Stimulated activated CD4-positive, alpha-beta T cell treated with anti-CD3 and anti-CD28 coated beads, Interleukin-1b, Interleukin-23, amount 100 ng/mL, for 24 hours (primary cell): ENCODE measurements at regions not wholly inside any gene's neighbourhood (a gene's known extent, or its start where the extent isn't known, plus 50 kb on each side); places are given as distances from the start of the nearest gene placed in this dataset.

Experiments used
- DNase-seq, 4 experiments: peaks; one replicate each; pipeline ENCODE4 v3.0.0-alpha.2; 2020; ENCODE audit warnings: low read depth in 4 of 4, low spot score in 1 of 4

DNA sequence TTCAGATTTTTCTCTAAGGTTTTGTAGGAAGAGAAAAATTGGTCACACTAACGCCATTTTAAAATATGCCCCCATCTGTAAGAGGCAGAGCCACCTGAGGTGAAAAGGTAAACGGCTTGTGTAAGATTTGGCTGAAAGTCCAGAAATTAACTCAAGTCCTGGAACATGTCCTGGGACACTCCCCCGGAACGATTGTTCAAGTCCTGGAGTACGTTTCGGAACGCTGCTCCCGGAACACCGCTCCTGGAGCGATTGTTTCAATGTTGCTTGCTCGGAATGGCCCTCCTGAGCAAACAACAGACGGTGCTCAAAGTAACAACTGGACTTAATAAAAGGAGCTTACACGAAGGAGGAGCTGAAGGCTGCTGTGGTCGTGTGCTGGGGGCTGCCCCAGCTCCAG is 796.5 kb upstream of the SLIT2 start:
- DNase-seq, result no peak

DNA sequence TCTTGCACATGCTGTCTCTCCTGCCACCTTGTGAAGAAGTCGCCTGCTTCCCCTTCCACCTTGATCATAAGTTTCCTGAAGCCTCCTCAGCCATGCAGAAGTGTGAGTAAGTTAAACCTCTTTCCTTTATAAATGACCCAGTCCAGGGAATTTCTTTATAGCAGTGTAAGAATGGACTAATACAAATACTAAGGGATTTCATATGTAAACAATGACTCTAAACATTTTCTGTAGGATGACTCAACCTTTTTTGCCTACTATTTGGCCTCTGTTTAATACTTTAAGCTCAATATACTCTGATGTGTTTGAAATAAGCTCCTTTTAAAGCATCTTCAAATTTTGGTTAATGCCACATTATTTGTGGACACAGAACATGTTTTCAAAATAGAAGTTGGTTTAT is 813.5 kb upstream of the SLIT2 start:
- no peak for DNase-seq

DNA sequence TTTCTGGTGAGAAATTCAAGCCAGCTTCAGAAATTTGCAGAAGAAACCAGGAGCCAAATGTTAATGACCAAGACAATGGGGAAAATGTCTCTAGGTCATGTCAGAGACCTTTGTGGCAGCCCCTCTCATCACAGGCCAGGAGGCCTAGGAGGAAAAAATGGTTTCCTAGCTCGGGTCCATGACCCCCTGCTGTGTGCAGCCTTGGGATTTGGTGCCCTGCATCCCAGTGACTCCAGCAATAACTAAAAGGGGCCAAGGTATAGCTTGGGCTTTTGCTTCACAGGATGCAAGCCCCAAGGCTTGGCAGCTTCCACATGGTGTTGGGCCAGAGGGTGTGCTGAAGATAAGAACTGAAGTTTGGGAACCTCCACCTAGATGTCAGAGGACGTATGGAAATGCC is 814.7 kb upstream of the SLIT2 start:
- no peak for DNase-seq

DNA sequence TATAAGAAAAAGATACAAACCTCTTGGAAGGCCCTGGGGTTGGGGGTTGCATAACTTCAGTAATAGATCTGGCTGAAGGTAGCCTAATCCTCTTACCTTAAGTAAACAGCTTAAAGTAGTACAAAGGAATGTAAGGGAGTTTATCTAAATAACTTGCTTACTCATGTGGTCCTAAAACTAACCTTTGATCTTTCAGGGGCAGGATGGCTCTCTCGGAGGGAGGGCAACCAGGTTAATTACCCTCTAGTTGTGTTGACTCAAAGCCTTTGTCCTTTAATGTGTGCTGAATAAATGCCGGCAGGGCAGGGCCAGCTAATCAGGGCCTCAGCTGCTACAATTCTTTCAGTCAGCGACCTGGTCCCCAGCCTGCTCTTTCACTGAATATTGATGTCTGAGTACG is 822.0 kb upstream of the SLIT2 start:
- DNase-seq, result no peak

DNA sequence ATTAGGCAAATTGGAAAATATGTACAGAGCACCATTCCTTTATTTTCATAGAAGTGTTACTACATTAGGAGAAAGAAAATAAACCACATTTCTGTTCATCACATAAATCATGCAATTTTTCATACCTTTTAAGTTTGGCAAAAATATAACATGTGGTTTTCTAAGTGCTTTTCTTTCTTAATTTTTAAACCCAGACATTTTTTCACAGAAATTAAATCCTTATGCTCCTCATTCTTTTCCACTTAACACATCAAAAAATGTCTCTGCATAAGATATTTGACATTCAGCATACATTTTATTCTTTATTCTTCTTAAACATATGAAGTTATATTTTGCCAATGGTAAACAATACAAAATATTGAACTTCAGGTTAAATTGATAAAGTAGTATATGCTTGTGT is 826.6 kb upstream of the SLIT2 start:
- no peak for DNase-seq

DNA sequence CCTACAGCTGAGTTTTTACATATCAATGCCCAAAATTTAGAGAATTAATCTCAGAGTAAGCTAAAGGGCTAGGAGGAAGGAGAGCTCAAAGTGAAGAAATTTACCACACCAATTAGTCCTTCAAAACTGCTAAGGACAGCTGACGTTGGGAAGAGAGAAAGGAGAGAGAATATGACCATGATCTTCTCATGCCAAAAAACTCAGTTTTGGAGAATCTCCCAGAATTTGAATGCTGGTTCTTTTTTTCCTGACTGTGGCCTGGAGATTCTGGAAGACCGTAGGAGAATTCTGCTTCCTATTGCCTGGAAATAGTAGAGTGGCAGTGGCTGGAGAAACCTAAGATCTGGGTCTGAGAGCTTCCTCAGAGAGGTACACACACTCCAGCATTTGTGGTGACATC is 834.4 kb upstream of the SLIT2 start:
- no peak for DNase-seq

DNA sequence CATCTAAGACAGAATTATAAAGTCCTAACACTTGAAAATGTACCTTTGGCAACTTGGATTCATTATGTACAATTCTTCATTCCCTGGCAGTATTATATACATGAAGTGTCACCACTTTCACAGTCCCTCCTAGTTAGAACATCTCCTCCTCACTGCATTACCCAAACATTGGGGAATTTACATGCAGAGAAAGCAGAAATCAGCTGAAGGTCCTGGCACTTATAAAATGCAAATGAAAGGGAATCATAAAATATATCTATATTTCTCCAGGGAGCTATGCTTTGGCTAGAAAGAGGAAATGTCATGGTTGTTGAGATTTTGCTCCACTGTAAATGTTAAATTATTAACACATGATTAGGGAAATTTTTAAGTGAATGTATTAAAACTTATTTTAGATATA is 835.6 kb upstream of the SLIT2 start:
- no peak for DNase-seq

DNA sequence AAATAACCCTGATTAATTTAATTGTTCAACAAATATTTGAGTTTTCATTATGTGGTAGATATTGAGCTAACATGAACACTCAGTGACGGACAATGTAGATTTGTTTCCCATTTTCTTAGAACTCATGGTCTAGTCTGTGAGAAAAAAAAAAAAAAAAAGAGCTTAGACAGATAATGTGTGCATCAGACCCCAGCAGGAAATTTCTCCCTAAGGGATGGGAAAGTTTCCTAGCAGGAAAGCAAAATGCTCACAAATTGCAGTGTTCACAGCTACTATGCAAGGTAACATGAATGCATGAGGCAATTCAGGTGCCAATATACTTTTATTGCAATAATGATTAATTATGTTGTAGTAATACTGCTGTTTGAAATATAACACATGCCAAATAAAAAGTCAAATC is 843.2 kb upstream of the SLIT2 start:
- no peak for DNase-seq

DNA sequence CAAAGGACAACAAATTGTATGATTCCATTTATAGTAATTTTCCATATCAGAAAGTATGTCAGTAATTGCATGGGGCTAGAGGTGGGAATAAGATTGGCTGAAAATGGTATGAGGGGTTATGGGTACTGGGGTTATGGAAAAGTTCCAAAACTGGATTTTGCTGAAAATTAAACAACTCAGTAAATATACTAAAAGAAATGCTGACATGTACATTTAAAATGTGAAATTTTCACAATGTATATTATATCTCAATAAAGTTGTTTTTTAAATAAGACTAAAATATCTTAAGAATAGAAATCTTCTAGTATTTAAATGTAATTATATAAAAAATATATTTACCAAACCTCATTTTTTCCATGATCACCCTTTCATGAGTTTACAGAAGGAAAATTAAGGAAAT is 844.9 kb upstream of the SLIT2 start:
- DNase-seq, result no peak

DNA sequence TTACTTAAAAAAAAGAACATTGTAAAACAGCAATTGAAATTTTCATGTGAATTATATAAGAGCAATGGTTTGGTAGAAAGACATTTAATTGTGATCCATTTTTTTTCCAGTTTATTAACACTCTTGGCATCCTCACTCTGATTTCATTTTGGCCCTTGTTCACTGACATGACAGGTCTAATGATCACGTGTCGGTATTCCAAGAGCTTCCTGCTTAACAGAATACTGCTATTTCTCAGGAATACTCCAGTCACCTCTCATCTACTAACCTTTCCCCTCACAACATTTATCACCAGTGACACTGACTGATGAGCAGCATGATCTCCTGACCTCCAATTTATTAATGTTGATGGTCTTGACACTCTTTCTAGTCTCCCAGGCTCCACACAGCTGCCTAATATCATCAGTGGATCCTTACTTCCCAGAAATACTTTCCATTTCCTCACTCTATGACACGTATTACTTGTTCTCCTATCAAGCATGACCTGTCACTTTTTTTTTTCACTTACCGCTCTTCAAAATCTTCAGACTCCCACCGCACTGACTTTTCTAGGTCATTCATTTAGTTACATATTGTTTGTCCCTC is 847.8 kb upstream of the SLIT2 start:
- no peak for DNase-seq

DNA sequence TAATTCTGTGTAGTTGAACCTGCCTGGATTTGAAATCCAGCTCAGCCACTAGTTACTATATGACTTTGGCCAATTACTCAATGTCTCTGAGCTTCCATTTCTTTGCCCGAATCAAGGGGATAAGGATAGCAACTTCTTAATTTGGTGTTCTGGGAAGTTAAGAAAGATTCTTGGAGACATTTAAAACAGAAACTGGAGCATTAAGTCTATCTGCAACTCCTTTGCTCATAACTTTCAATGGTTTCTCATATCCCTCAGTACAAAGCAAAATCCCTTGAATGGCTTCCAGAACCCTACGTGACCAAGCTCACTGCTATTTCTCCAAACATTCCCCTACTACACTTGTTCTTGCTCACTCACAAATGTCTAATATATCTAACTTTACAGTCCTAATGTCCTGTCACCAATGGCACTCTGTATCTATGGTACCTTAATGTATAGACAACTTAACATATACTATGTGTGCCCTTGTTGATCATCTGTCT is 849.1 kb upstream of the SLIT2 start:
- DNase-seq, result no peak

DNA sequence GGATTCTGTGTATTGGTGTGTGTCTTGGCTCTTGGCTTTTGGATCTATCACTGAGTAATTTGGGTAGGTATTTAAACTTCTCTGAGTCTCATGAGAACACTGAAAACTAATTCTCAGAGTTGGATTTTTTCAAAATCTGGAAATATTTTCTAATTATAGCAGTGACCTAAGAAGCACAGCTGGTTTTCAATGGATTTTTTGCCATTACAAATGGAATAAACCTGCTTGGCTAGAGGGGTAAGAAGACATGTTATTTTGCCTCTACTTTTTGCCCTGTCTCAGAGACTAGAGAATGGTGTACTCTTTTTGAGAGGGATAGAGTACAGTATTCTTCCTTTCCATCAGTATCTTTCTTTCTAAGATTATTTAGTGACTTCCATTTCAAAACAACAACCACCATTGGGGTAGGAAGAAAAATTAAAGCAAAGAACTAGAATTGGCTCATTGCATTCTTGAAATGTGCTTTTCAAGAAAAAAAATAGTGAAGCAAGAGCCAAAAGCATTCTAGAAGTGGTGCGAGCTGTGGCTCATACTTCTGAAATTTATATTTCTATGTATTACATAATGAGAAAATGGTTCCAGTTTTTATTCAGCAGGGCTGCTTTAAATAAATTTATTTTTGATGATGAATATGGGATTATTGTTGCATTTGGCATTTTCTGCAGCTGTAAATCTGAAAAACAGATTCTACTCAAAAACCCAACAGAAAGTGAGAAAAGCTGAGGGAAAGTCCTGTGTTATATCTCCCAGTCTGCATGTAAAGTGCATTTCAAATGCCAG is 850.2 kb upstream of the SLIT2 start:
- no peak for DNase-seq

DNA sequence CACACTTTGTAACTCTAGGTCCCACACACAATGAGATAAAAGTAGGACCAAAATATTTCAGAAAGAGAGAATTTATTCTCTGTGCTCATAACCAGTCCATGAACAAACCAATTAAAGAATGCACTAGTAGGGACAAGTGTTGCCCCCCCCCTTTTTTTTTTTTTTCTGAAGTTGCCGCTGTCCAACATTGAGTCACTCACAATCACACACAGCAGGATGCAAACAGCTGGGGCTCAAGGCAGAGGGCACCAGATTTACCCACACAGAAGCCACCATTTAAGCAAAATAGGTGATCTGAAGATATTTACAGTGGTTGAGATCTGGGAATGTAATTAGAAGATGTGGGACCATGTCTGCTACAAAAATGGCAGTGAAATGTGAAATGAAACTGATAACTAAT is 850.9 kb upstream of the SLIT2 start:
- DNase-seq, result no peak

DNA sequence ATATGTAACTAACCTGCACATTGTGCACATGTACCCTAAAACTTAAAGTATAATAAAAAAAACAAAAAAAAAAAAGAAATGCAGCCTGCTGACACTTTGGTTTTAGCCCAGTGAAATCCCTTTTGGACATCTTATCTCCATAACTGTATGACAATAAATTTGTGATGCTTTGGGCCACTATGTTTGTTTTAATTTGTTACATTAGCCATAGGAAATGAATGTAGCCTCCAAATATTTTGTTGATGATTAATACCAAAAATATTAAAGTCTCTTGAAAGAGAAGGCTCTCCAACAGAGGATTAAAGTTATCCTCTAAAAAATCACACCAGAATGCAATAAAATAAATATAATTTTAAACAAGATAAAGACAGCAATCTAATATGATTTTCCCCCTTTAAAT is 852.7 kb upstream of the SLIT2 start:
- no peak for DNase-seq

DNA sequence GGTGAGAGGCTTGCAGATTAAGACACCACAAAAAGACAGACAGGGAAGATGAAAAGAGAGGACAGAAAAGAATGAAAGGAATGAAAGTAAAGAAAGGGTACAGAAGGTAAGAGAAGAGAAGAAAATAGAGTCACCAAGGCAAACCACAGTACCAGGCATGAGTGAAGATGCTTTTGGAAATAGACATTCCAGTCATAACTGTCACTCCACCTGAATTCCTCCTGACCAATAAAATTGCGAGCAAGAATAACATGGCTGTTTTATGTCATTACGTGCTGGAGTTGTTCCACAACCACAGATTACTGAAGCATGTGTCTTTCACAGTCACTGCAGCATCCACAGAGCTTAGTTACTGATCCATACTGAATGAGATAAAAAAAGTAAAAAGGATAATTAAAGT is 864.9 kb upstream of the SLIT2 start:
- no peak for DNase-seq

DNA sequence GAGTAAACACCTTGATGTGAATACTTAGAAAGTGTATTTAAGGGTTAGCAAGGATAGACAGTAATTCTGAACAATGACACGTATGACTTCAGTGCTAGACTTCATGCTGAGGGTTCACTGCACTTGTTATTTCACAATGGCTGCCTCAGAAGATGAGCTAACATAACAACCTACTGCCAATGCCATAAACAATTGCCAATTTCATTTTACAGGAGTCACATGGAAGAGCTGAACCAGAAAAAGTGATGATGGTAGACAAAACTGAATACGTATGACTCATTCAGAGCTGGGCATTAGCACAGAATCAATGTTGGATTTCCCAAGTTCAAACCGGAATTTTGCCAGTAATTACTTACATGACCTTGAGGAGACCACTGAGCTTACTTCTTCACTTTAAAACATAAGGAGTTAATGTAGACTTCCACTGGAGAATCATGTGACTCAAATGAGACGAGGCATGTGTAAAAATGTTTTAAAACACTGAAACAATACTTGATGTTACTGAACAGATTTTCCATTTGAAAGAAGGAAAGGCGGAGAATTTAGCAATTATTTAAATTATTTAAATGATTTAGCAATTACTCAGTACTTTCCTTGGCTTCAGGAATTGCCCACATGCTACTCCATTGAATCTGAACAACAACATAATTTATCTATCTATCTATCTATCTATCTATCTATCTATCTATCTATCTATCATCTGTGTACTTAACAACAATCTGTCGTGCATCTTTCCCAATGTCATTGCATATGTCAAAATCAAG is 868.5 kb upstream of the SLIT2 start:
- no peak for DNase-seq

DNA sequence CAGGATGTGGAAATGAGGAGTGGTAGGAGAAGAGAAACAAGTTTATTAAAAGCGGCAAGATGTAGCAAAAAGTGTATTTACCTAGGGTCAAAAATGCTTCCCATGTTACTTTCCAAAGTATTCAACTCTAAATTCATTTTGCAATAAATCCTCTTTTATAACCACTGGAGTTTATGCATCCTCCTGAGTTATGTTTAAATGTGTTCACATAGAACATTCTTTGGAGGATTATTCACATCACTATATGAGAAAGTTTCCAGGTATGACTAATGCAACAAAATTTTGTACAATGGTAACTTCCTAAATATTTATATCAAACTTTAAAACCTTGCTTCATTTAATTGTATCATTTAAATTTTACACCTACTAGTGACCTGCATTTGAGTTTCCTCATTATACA is 870.6 kb upstream of the SLIT2 start:
- no peak for DNase-seq

DNA sequence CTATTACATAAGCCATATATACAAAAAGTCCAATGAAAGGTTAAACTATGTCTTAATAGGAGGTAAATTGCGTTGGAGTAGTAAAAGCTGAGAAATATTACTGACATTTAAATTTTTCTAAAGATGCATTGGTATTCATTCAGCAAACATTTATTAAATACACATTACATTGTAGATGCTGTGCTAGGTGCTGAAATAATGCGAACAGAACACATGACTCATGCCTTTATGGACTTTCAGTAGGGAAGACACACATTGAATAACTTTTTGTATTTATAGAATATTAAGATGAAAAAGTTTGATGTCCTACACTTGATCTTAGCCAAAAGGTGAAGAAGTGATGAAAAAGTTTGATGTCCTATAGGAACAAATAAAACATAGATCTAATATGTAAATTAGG is 871.1 kb upstream of the SLIT2 start:
- DNase-seq, result no peak

DNA sequence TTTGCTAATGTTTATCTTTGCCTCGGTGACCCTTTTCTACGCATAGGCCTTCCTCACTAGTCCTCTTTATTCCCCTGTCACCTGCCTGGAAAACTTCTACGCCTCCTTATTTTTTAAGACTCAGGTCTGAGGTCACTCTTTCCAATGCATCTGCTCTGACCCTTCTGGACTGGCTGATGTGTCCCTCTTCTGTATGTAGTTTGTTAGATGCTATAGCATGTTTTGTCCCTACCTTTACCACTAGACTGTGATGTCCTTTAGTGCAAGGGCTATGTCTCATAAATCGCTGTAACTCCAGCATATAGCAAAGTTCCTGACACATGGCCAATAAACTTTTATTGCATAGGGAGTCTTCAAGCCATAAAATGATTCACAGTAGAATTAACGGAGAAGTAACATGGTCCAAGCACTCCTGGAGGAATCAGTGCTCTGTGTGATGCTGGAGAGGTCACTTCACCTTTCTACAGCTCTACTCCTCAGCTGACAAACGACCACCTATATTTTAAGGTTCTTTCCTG is 872.5 kb upstream of the SLIT2 start:
- DNase-seq, result no peak

DNA sequence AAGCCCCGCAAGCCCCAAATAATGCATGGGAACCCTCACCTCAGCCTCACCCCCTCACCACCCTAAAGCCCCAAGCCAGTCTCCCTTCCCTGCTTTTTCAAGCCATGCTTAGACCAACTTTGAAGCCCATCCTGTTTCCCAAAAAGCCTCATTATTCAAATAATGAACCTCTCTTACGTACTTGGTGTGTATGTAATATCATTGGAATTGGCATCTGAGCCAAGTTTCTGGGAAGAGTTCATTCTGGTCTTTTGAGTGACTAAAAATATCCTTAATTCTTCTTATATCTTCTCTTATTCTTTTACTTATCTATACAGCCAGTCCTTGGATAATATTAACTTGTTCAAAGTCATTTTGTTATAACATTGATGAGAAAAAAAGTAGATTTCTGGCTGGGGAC is 875.8 kb upstream of the SLIT2 start:
- DNase-seq, result no peak

DNA sequence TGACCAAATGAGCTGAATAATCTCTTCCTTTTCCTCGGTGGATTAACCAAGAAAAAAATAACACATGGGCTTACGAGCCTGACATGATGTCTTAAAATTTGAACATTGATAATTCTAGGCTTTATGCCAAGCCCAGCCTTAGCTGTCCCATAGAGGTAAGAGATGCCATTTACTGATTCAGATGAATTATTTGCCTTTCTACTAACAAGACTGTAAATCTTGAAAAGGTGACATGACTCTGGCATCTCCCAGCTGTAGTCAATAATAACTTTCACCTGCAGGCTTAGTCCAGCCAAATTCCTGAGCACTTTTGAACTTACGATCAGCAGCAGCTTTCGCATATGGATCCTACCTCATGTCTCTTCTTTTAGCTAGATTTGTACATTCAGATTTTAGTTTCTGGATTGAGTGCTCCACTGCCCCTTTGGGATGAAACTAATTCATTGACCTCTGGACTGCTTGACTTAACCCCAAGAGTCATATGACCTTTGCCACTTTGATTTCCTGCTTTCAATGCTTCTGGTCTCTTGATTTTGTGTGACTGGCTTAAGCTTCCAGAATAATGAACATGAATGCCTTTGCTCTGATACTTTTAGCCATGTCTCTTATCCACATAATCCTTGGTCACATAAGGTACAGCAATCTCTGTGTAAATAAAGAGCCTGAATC is 876.4 kb upstream of the SLIT2 start:
- DNase-seq, result no peak

DNA sequence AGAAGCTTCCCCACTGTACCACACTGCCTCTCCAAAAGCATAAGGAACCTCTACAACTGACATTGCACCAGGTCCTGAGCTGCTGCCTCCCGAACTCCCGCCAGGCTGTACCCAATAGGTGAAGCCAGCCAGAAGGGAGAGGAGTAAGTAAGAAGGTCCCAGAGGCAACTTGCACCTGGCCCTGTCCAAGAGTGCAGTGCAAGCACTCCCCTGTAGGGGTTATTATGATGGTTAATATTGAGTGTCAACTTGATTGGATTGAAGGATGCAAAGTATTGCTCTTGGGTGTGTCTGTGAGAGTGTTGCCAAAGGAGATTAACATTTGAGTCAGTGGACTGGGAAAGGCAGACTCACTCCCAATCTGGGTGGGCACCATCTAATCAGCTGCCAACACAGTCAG is 879.3 kb upstream of the SLIT2 start:
- DNase-seq, result no peak
